PC-3 (cell line): ENCODE measurements at regions not wholly inside any gene's neighbourhood (a gene's known extent, or its start where the extent isn't known, plus 50 kb on each side); places are given as distances from the start of the nearest gene placed in this dataset.
"Not testable (repeated sequence)": the region's sequence is repeated elsewhere in the genome, so short reads cannot be mapped to it uniquely, and the experiment has no call there.

Source experiments
- ATAC-seq: fragments of 200-7000 bp; cut with Tn5 transposase; 2 replicates; pipeline ENCODE4 v1.9.1; 2020; ENCODE audit warnings: mild to moderate bottlenecking, moderate library complexity
- BruUV-seq: library from RNA; stranded (reverse); fragments of 400-500 nt; replicated peaks from 2 replicates; lab custom pipeline; 2021; lab: Mats Ljungman, UMichigan
- CTCF ChIA-PET: fragments of 300-600 bp; sonication (Branson Sonifier 250); formaldehyde crosslinking; loops from one replicate; lab custom pipeline; 2022; ENCODE audit warnings: antibody characterized with exemption; lab: Charles Lee
- POLR2A ChIA-PET: fragments of 300-600 bp; sonication (Branson Sonifier 250); formaldehyde crosslinking; loops from one replicate; lab custom pipeline; 2022; ENCODE audit warnings: antibody characterized with exemption; ENCODE audit not compliant: unreplicated experiment; lab: Charles Lee
- DNase-seq: peaks from one replicate; pipeline ENCODE4 v3.0.0-alpha.2; 2015
- H2AFZ ChIP-seq: fragments of 300-600 bp; sonication (generic); 2 replicates; pipeline ENCODE4 v1.6.0; 2016; ENCODE audit warnings: antibody characterized with exemption, low read length
- H3F3A ChIP-seq: fragments of 300-600 bp; sonication (generic); one replicate; pipeline ENCODE4 v1.6.0; 2017; ENCODE audit warnings: antibody characterized with exemption, low read length, control low read depth, mild to moderate bottlenecking; ENCODE audit not compliant: unreplicated experiment
- H3K27ac ChIP-seq: fragments of 300-600 bp; sonication (generic); 2 replicates; pipeline ENCODE4 v1.5.1; 2016; ENCODE audit warnings: mild to moderate bottlenecking, low read length
- H3K27me3 ChIP-seq: fragments of 300-600 bp; sonication (generic); 2 replicates; pipeline ENCODE4 v1.6.1; 2016; ENCODE audit warnings: low read length, mixed read lengths
- H3K36me3 ChIP-seq: fragments of 300-600 bp; sonication (generic); 2 replicates; pipeline ENCODE4 v1.6.1; 2016; ENCODE audit warnings: low read depth, mixed run types, low read length, mixed read lengths
- H3K4me1 ChIP-seq: fragments of 300-600 bp; sonication (generic); 2 replicates; pipeline ENCODE4 v1.5.1; 2016; ENCODE audit warnings: low read length; ENCODE audit not compliant: insufficient read depth
- H3K4me2 ChIP-seq: fragments of 300-600 bp; sonication (generic); 2 replicates; pipeline ENCODE4 v1.6.0; 2016; ENCODE audit warnings: low read length
- H3K4me3 ChIP-seq: fragments of 300-600 bp; sonication (generic); 2 replicates; pipeline ENCODE4 v1.5.1; 2016; ENCODE audit warnings: mild to moderate bottlenecking, low read length, mixed read lengths
- H3K79me2 ChIP-seq: fragments of 300-600 bp; sonication (generic); 2 replicates; pipeline ENCODE4 v1.6.1; 2017; ENCODE audit warnings: low read length, mixed read lengths
- H3K9ac ChIP-seq: fragments of 300-600 bp; sonication (generic); 2 replicates; pipeline ENCODE4 v1.6.0; 2016; ENCODE audit warnings: mild to moderate bottlenecking, low read length
- H3K9me2 ChIP-seq: fragments of 300-600 bp; sonication (generic); replicated peaks from 2 replicates; pipeline ENCODE4 v1.6.1; 2016; ENCODE audit warnings: mixed run types, low read length, mixed read lengths
- H3K9me3 ChIP-seq: fragments of 300-600 bp; sonication (generic); 2 replicates; pipeline ENCODE4 v1.6.1; 2016; ENCODE audit warnings: low read length, mixed read lengths
- H4K20me1 ChIP-seq: fragments of 300-600 bp; sonication (generic); 2 replicates; pipeline ENCODE4 v1.6.1; 2016; ENCODE audit warnings: low read length, mixed read lengths
- CTCF ChIP-seq: fragments of 300-600 bp; sonication (generic); conservative IDR thresholded peaks from 2 replicates; pipeline ENCODE4 v1.5.1; 2017; ENCODE audit warnings: antibody characterized with exemption, low read depth, mild to moderate bottlenecking, low read length
- EZH2 ChIP-seq: fragments of 300-600 bp; sonication (generic); IDR thresholded peaks from one replicate; pipeline ENCODE4 v1.6.1; 2017; ENCODE audit warnings: antibody characterized with exemption, mild to moderate bottlenecking, low read length; ENCODE audit not compliant: unreplicated experiment
- EZH2phosphoT487 ChIP-seq: fragments of 300-600 bp; sonication (generic); IDR thresholded peaks from 2 replicates; pipeline ENCODE4 v1.6.1; 2018; ENCODE audit warnings: mild to moderate bottlenecking, antibody characterized with exemption, low read length, borderline replicate concordance
- intact Hi-C: fragments of 100-400 bp; cut with micrococcal nuclease; formaldehyde crosslinking; loops from 2 replicates; pipeline ENCODE4 v1.9.0; 2023

- intact Hi-C loops = no loop called here
- BruUV-seq = no TSS peak
- Histone ChIP-seq H2AFZ (no peak overlapping the region), H3K9ac (no peak overlapping the region), H3K36me3 (no peaks in the 10 kb centered on the region), H3K27ac (no peak overlapping the region), H3K9me2 (no peaks in the 10 kb centered on the region), H4K20me1 (no peaks in the 10 kb centered on the region), H3F3A (no peaks in the 10 kb centered on the region), H3K79me2 (no peaks in the 10 kb centered on the region), H3K4me1 (no peaks in the 10 kb centered on the region), H3K4me3 (no peak overlapping the region), H3K9me3 (no peaks in the 10 kb centered on the region), H3K27me3 (no peaks in the 10 kb centered on the region), H3K4me2 (no peak overlapping the region)
- no peak for TF ChIP-seq EZH2phosphoT487
- TF ChIP-seq EZH2 = no peak
- DNase-seq (no peak), ATAC-seq (no peak)
- POLR2A ChIA-PET = no interaction called here
- CTCF ChIA-PET = no interaction called here
These were observed 119.0 kb upstream of the PPP1R26 start for GRCh38 chr9:135360617-135361016.

GRCh38 chr9:135361668-135362067, 117.9 kb upstream of the PPP1R26 start:
- H2AFZ ChIP-seq, DNase-seq, H3K9me2 ChIP-seq, H3K79me2 ChIP-seq, H3K36me3 ChIP-seq, ATAC-seq, intact Hi-C loops, CTCF ChIA-PET, H3K27me3 ChIP-seq, H3K4me1 ChIP-seq, H4K20me1 ChIP-seq, H3K9me3 ChIP-seq, H3K27ac ChIP-seq, H3K9ac ChIP-seq, H3K4me2 ChIP-seq, H3F3A ChIP-seq, BruUV-seq, POLR2A ChIA-PET, H3K4me3 ChIP-seq: not testable (repeated sequence)

- Histone ChIP-seq H3K79me2 (no peaks in the 10 kb centered on the region), H2AFZ (no peak overlapping the region), H3K36me3 (no peaks in the 10 kb centered on the region), H3K27ac (no peak overlapping the region), H3K9me2 (no peaks in the 10 kb centered on the region), H3K27me3 (no peaks in the 10 kb centered on the region), H3F3A (no peaks in the 10 kb centered on the region), H3K9ac (no peak overlapping the region), H3K4me2 (no peak overlapping the region), H3K9me3 (no peaks in the 10 kb centered on the region), H4K20me1 (no peaks in the 10 kb centered on the region), H3K4me1 (no peaks in the 10 kb centered on the region), H3K4me3 (no peak overlapping the region)
- ChIA-PET CTCF (no interaction called here), POLR2A (no interaction called here)
- DNase-seq (no peak), ATAC-seq (no peak)
- no TSS peak for BruUV-seq
- intact Hi-C loops = no loop called here
- TF ChIP-seq EZH2 = no peak
- TF ChIP-seq CTCF = no peak
- no peak for TF ChIP-seq EZH2phosphoT487
These were observed 116.0 kb upstream of the PPP1R26 start for GRCh38 chr9:135363596-135363995.
